ENCODE measurements at regions not wholly inside any gene's neighbourhood (a gene's known extent, or its start where the extent isn't known, plus 50 kb on each side); places are given as distances from the start of the nearest gene placed in this dataset.

- WGBS, 2 experiments (ENCODE audit: extremely low coverage in 2 of 2, insufficient read length in 1 of 2), result no CpG with 5 or more reads among the region's 3 CpGs
- no peak overlapping the region for H2BK5ac ChIP-seq (ENCODE audit: low read depth, low read length, poor library complexity, severe bottlenecking)
- H3K4me3 ChIP-seq (ENCODE audit: insufficient read depth, low read depth, low read length), result no peak overlapping the region
- H2BK20ac ChIP-seq (ENCODE audit: low read depth, low read length), result no peak overlapping the region
- H3K27ac ChIP-seq (ENCODE audit: insufficient read depth, low read length), result no peak overlapping the region
- no peaks in the 10 kb centered on the region for H3K36me3 ChIP-seq (ENCODE audit: control insufficient read depth, insufficient read depth, low read length)
- H3K14ac ChIP-seq (replicated peaks; ENCODE audit: low read depth, low read length), result no peak overlapping the region
- TF ChIP-seq RCOR1 (IDR thresholded peaks at IDR 0.05; ENCODE audit: insufficient replicate concordance, low read length) (no peak), NFE2L2 (IDR thresholded peaks at IDR 0.05; ENCODE audit: low read depth, low read length) (no peak), MXI1 (IDR thresholded peaks at IDR 0.05; ENCODE audit: borderline replicate concordance, low read depth, low read length) (no peak), CHD1 (IDR thresholded peaks at IDR 0.05; ENCODE audit: low read depth, low read length) (no peak), MAFK (IDR thresholded peaks at IDR 0.05; ENCODE audit: low read depth, low read length) (no peak), ELK1 (IDR thresholded peaks at IDR 0.05; ENCODE audit: borderline replicate concordance, low read depth, low read length) (no peak), POLR2A (IDR thresholded peaks at IDR 0.05; ENCODE audit: low read depth, low read length) (no peak), FOS (IDR thresholded peaks at IDR 0.05; ENCODE audit: low read depth, low read length) (no peak), SMC3 (IDR thresholded peaks at IDR 0.05; ENCODE audit: low read depth, low read length) (no peak), USF2 (IDR thresholded peaks at IDR 0.05; ENCODE audit: low read depth, low read length) (no peak), MAZ (IDR thresholded peaks at IDR 0.05; ENCODE audit: borderline replicate concordance, low read depth, low read length) (no peak), BHLHE40 (IDR thresholded peaks at IDR 0.05; ENCODE audit: low read depth, low read length) (no peak), CTCF (conservative IDR thresholded peaks at IDR 0.05; ENCODE audit: low read depth, low read length) (no peak), RFX5 (IDR thresholded peaks at IDR 0.05; ENCODE audit: low read depth, low read length) (no peak), CEBPB (IDR thresholded peaks at IDR 0.05; ENCODE audit: low read depth, low read length) (no peak), RAD21 (IDR thresholded peaks at IDR 0.05; ENCODE audit: low read length) (no peak)
- H3K18ac ChIP-seq (ENCODE audit: low read depth, low read length), result no peak overlapping the region
- CTCF ChIA-PET, result no interaction called here
- in situ Hi-C loops (cut with MboI; ENCODE audit: low sequenced_read_pairs), result no loop called here
- intact Hi-C loops (cut with micrococcal nuclease), result no loop called here
- no peak overlapping the region for H3K4ac ChIP-seq (ENCODE audit: low read depth, low read length)
- H2AK5ac ChIP-seq (ENCODE audit: low read depth, low read length), result no peak overlapping the region
- no peak overlapping the region for H4K8ac ChIP-seq (ENCODE audit: low read depth in 2 of 2, low read length in 2 of 2)
- no peak overlapping the region for H3K4me2 ChIP-seq (ENCODE audit: low read depth, low read length)
- H4K5ac ChIP-seq (ENCODE audit: low read depth, low read length), result no peak overlapping the region
- no TSS peak for BruUV-seq (replicated peaks)
- H3K23ac ChIP-seq (ENCODE audit: low read depth, low read length), result no peak overlapping the region
- no peak for DNase-seq
- no peak overlapping the region for H3K9ac ChIP-seq (ENCODE audit: low read depth, low read length)
- no peak overlapping the region for H2AFZ ChIP-seq (replicated peaks; ENCODE audit: low read length, poor library complexity)
- H3K9me3 ChIP-seq (ENCODE audit: control insufficient read depth, insufficient read depth, low read length), result no peaks in the 10 kb centered on the region
- no peaks in the 10 kb centered on the region for H4K20me1 ChIP-seq (ENCODE audit: insufficient read depth, low read length)
- H2BK120ac ChIP-seq (ENCODE audit: low read depth, low read length), result no peak overlapping the region
- H3K27me3 ChIP-seq (ENCODE audit: control insufficient read depth, insufficient read depth, low read length), result no peaks in the 10 kb centered on the region
- H3K79me1 ChIP-seq (ENCODE audit: low read depth in 1 of 2, low read length in 2 of 2), result no peaks in the 10 kb centered on the region
- no peak overlapping the region for H2AK9ac ChIP-seq (replicated peaks; ENCODE audit: low read depth, low read length, poor library complexity)
- no peaks in the 10 kb centered on the region for H3K4me1 ChIP-seq (ENCODE audit: control insufficient read depth, insufficient read depth, low read length)
- ATAC-seq (ENCODE audit: low read depth), result no peak
- H4K91ac ChIP-seq (ENCODE audit: insufficient read depth, low read depth, low read length), result no peak overlapping the region
- dilution Hi-C loops (cut with HindIII; ENCODE audit: low sequenced_read_pairs, unreplicated experiment), result no loop called here
- no peak overlapping the region for H2BK15ac ChIP-seq (ENCODE audit: low read depth, low read length)
- H3K9me1 ChIP-seq (ENCODE audit: insufficient read depth, low read length), result no peaks in the 10 kb centered on the region
- POLR2A ChIA-PET (ENCODE audit: unreplicated experiment), result no interaction called here
- H3K56ac ChIP-seq (ENCODE audit: extremely low read depth, insufficient read depth, low read length), result no peak overlapping the region
Measured at GRCh38 chrX:5718651-5719050, 510.0 kb downstream of the NLGN4X start.

Data from IMR-90 (cell line).